HG03066 (cell line): ENCODE measurements at regions not wholly inside any gene's neighbourhood (a gene's known extent, or its start where the extent isn't known, plus 50 kb on each side); places are given as distances from the start of the nearest gene placed in this dataset.

Source experiments
- ATAC-seq: cut with Tn5 transposase; IDR thresholded peaks from one replicate; pipeline ENCODE4 v1.9.1; 2021; ENCODE audit warnings: low read depth; ENCODE audit not compliant: unreplicated experiment

GRCh38 chr3:104556372-104557078 lies 810.2 kb upstream of the ALCAM start:
- no peak for ATAC-seq

DNA sequence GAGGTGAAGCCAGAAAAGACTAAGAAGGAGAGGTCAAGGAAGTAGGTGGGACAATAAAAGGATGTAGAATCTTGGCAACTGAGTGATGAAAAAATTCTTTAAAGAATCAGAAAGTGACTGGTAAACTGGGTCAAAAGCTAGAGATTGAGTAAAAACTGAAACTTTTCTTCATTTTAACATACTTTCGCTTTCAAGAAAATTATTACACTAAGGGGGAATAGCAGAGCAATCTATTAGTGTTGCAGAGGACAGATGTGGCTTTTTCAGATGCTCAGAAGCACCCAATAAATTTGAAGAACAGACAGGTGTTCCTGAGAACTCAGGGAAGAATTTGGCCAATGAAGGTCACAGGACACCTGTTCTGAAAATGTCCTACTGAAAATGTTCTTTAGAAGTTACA lies 805.4 kb upstream of the ALCAM start:
- ATAC-seq: no peak

DNA sequence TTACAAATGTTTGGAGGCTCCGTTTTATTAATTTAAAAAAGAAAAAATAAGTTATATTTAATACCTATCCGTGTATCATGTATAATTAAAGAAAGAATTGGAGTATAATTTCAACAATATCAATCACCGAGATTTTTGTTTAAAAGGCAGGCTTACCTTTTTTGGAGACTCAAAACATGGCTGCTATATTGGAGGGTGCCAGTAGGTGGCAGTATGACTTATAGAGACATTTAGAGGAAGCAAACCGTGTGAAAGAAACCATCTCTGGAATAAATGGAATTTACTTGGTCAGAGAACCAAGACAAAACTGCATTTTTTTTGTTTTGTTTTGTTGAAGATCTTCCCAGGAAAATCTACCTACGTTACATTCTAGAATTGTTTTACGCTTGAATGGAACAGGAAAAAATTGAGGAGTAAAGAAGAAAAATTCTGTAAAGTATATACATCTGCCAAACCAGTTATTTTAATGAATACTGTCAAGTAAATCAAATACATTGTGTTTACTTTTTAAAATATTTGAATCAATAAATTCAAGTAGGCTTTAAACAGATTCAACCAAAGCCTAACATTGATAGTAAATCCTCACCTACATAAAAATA lies 802.6 kb upstream of the ALCAM start:
- no peak for ATAC-seq

DNA sequence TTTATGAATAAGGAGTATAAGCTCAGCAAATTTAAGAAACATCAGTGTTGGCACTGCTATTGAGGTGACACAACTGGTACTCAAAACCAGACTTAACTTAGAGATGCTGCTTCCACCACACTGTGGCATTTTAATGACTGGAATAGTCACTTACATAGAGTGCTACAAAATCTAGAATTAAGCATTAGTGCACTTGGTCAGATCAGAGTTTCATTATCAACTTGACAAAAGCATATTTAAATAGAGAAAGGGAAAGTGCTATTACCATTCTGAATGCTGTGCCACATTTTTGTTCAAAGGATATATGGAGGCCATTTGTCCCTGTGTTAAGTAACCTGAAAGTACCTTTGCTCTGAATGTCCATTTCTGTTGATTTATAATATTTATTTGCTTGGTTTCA lies 800.7 kb upstream of the ALCAM start:
- ATAC-seq: no peak

- ATAC-seq: no peak
Measured at GRCh38 chr3:104575634-104576033, 791.1 kb upstream of the ALCAM start.

DNA sequence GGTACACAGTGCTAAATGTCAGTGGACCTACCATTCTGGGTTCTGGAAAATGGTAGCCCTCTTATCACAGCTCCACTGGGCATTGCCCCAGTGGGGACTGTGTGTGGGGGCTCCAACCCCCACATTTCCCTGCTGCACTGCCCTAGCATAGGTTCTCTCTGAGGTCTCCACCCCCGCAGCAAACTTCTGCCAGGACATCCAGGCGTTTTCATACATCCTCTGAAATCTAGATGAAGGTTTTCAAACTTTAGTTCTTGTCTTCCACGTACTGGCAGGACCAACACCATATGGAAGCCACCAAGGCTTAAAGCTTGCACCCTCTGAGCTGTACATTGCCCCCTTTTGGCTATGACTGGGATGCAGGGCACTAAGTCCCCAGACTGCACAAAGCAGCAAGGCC lies 788.2 kb upstream of the ALCAM start:
- ATAC-seq: no peak

DNA sequence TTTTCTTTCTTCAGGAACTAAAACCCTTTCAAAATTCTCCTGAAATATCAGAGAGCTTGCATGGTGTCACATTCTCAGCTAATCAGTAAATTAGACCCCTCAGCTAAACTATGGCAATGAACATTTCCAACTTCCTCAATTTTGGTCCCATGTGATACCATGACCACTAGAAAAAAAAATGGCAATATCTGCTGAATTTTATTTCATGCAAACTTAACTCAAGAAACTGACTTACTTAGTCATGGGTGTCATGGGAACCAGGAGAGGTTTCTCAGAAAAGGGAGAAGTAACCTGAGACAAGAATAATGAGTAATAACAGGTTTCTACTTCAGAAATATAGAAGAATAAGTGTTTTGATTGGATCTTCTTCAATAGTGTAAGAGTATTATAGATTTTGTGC lies 784.6 kb upstream of the ALCAM start:
- ATAC-seq: no peak

DNA sequence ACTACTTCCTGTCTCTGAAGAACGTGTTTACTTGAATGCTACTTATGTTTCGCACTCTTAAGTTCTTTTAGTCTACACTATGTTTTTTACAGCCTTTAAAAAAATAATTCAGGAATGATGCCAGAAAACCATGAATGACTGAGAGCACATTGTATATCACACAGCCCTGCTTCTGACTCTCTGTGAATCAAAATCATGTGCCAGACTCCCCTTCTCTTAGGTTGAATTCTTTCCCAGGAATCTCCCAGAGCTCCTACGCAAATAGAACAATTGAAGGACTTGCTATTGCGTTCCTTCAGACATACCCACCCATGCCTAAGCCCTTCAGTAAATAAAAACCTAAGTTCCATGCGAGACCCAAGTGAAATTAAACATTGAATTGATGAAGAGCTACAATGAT lies 782.0 kb upstream of the ALCAM start:
- ATAC-seq: no peak

DNA sequence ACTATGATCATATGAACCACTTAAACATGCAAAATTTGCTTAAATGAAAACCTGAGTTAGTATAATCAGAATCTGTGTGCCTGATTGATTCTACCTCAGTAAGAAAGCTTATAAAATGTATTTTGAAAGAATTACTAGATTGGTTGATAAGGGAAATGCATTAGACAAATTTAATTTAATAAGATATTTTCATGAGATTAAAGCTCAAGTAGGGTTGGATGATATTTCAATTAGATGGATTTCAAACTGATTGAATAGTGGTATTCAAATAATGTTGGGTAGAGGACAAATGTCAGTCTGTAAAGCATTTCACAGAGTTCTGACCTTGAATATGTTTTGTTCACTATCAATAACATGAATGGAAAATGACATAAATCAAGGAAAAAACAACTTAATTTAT lies 780.4 kb upstream of the ALCAM start:
- ATAC-seq: no peak

- no peak for ATAC-seq
Measured at GRCh38 chr3:104588442-104588841, 778.3 kb upstream of the ALCAM start.

GRCh38 chr3:104591776-104592175 lies 774.9 kb upstream of the ALCAM start:
- no peak for ATAC-seq

DNA sequence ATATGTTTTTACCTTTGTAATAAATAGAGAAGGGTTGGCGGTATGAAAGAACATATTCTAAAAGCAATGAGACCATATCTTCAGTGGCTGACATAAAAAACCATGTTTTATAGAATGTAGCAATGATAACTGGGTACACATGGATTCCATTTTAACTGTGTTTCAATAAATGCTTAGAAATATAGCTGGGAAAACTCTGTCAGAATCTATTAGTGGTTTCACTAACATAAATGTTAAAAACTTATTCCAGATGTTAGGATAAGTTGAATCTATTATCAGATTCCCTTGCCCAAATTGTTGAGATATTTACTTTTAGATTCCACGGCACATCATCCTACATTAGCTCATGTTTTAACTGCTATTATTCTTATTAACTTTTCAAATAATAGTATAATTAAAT lies 772.2 kb upstream of the ALCAM start:
- ATAC-seq: no peak

GRCh38 chr3:104596054-104596453 lies 770.7 kb upstream of the ALCAM start:
- ATAC-seq: no peak

- peak; percentile 94 for ATAC-seq
Measured at GRCh38 chr3:104596551-104596950, 770.2 kb upstream of the ALCAM start.

DNA sequence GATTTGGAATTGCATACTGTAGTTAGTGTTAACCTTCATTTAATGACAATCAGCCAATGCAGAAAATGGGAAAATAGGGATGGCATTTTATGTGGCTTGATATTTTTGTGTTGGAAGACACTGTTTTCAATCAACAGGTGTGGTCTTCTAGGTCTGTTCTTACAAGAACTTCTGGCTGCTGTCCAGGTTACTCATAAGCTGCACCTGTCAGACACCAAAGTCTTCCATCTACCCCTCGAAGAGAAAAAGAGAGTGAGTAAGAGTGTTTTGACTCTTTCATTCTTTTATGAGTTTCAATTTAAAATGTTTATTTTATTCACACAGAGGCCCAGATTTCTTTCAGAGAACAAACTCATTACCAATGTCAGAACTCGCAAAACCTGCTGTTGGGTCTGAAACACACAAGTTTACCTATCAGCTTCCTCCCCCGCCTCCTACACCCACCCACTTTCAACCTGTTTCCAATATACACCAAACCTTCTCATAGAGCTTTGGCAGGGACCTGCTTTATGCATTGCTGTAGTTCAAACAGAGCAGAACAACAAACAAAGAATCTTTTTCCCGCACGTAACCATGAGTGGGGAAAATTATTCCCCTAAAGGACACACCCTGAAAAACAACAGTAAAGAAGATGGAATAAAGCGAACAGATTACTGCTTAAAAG lies 767.7 kb upstream of the ALCAM start:
- ATAC-seq: no peak

DNA sequence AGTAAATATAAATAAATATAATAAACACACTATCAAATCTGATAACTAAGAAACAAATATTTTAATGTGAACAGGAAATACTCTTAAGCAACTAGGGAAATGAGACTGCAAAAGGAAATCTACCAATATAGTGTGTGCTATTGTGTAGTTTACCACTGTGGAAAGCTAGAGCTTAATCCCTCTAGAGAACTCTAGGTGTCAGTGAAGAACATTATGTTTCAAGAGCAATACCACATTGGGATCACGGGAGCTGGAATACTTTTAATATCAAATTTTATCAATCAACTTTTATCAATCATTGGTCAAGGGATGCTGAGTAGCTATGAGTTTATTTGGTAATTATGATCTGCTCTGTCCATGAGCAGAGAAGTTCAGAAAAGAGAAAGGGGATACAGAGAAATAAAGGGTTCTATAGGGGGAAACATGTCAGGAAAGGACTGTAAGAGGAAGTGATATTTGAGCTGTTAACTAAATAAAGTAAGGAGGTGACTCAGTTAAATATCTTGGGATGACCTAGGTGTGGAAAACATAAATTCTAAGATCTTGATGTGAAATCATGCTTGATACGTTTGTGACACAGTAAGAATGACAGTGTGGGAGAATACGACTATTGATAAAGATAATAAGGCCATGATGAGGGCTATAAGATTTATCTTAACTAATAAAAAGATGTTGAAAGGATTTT lies 762.2 kb upstream of the ALCAM start:
- ATAC-seq: no peak

- ATAC-seq: no peak
Measured at GRCh38 chr3:104606812-104607211, 759.9 kb upstream of the ALCAM start.

- no peak for ATAC-seq
Measured at GRCh38 chr3:104610730-104611652, 755.7 kb upstream of the ALCAM start.

DNA sequence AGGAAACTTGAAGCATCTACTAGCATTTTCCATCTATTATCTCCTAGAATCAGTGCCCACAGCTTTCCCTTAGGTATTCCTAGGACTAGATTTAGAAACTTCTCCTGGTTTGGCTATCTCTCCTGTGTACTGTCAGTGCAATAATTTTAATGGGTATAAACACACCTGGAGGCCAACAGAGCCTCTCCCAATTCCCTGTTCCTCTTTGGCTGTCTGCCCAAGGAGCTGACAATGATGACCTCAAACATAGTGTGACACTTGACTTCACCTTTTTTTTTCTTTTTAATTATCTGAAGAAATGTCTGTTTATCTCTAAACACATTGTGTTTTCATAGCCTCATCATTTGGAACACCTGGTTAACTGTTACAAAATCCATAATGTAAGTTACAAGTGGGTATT lies 754.5 kb upstream of the ALCAM start:
- ATAC-seq: no peak

- ATAC-seq: no peak
Measured at GRCh38 chr3:104614564-104614963, 752.1 kb upstream of the ALCAM start.
